Liver (tissue), 3 donors: ENCODE measurements at regions not wholly inside any gene's neighbourhood (a gene's known extent, or its start where the extent isn't known, plus 50 kb on each side); places are given as distances from the start of the nearest gene placed in this dataset.

Experiments
- ATF3 ChIP-seq: IDR thresholded peaks from 2 replicates; pipeline ENCODE4 v1.6.1; 2016; ENCODE audit warnings: antibody characterized with exemption
- CTCF ChIP-seq: fragments of 150-350 bp; IDR thresholded peaks from 2 replicates; pipeline ENCODE4 v1.5.1; 2017; ENCODE audit warnings: improper control_type of control experiment, low read depth, low read length; ENCODE audit not compliant: missing input control
- GABPA ChIP-seq, 2 donors: IDR thresholded peaks in 1 of 2; conservative IDR thresholded peaks in 1 of 2; 2 replicates each; pipeline ENCODE4 v1.6.1; 2016; ENCODE audit warnings: antibody characterized with exemption in 2 of 2, mild to moderate bottlenecking in 1 of 2, moderate library complexity in 1 of 2
- JUND ChIP-seq, 2 donors: IDR thresholded peaks; 2 replicates each; pipeline ENCODE4 v1.6.1; 2016; ENCODE audit warnings: antibody characterized with exemption in 2 of 2
- donor health status: healthy.
- donor health status: healthy.

GRCh38 chr3:43213631-43214030 is 72.7 kb upstream of the SNRK start:
- peak; percentile 98 for TF ChIP-seq JUND (IDR thresholded peaks at IDR 0.05)
- TF ChIP-seq CTCF, result no peak
- no peak for TF ChIP-seq GABPA (IDR thresholded peaks at IDR 0.05 in 1 of 2, conservative IDR thresholded peaks at IDR 0.05 in 1 of 2)
- TF ChIP-seq ATF3, result peak; percentile 88
